Dedifferentiated amniotic fluid mesenchymal stem cell (primary cell): ENCODE measurements at regions not wholly inside any gene's neighbourhood (a gene's known extent, or its start where the extent isn't known, plus 50 kb on each side); places are given as distances from the start of the nearest gene placed in this dataset.
"Not testable (repeated sequence)": the region's sequence is repeated elsewhere in the genome, so short reads cannot be mapped to it uniquely, and the experiment has no call there.

Source experiments
- DNase-seq: peaks from one replicate; pipeline ENCODE4 v3.0.0-alpha.2; 2016; ENCODE audit errors: extremely low spot score

DNA sequence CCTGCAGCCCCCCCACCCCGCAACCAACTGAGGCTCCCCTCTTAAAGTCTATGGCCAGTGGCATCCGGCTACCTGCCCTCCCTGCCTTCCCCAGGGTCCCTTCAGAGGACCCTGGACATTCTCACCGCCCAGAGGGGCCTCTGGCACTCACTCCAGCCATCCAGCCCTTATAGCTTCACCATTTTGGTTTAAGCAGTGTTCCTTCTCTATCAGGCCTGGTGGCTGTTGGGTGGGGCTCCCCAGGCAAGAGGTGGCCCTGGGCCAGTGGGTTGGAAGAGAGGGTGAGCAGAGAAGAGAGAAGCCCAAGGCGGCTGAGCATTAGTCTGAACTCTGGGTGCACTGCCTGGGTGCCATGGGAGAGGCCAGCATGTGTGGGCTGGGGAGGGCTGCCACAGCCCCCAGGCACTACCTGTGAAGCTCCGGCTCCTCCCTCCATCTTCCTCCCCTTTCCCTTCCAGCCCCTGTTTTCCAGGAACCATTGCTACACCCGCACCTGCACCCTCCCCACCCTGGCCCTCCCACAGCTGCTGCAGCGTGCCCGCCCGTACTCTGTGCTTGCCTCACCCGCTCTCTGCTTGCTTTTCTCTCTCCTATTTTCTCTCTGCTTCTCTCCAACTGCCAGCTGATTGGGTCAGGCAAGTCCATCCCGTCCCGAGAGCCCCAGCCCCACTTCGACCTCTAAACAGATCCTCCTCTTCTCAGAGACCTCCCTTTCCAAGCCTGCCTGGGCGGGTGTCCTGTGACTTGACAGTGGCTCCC lies 168.2 kb downstream of the TBC1D2B start:
- DNase-seq = no peak

DNA sequence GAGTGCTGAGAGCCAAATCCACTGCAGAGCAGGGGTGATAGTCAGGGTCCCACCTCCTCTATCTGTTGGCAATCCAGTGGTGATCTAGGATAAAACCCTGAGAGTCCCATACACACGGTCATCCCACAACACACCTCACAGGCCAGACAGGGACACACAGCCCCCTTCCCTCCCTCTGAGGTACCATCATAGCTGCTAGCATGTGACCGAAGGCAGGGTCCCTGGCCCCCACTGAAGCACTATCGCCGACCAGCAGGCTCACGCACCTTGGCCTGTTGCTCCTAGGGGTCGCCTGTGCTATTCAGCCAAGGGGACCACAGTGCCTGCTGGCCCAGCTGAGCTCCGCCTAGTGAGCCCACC lies 168.8 kb downstream of the TBC1D2B start:
- DNase-seq = not testable (repeated sequence)

GRCh38 chr15:77907824-77908751 lies 169.4 kb downstream of the TBC1D2B start:
- DNase-seq = no peak

DNA sequence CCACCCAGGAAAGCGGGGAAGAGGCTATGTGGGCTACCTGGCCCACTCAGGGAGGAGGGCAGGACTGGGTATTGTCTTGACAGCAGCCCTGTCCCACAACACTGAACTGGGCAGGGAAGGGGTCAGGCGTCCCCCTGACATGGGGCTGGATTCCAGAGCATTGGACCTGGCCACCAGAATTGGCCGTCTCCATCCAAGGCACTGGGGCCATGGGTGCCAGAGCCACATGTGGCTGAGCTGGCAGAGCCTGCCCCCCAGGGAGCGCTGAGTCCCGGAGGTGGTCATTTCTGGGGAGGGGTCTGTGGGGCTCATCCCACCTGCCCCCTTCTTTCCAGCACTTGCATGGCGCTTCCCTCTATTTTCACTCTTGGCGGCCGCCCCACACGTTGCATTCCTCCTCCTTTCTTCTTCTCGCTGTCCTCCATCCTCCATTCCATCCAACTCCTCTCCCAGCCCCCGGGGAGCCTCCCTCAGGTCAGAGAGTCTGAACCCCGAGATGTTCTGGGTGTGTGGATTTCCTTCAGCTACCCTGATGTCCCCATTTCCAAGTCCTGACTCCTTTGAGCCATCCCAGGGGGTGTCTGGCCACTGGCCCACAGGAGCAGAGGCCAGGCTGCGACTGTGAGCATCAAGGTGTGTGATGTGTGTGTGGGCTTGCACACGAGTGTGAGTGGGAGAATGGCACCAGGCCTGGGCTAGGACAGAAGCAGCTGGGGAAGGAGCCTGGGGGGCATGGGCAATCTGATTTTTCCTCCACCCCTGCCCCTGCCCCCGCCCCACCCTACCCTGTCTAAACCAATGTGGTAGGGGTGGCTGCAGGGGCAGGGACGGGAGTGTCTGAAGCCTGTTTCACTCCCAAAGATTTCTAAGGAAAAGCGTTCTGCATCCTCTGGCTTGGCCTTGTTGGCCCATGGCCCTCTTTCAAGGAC lies 171.2 kb downstream of the TBC1D2B start:
- not testable (repeated sequence) for DNase-seq

GRCh38 chr15:77905301-77905920 lies 172.1 kb downstream of the TBC1D2B start:
- no peak for DNase-seq

GRCh38 chr15:77904901-77905300 lies 172.6 kb downstream of the TBC1D2B start:
- DNase-seq = no peak

- DNase-seq = no peak
Observed at GRCh38 chr15:77904436-77904821, 173.1 kb downstream of the TBC1D2B start.

DNA sequence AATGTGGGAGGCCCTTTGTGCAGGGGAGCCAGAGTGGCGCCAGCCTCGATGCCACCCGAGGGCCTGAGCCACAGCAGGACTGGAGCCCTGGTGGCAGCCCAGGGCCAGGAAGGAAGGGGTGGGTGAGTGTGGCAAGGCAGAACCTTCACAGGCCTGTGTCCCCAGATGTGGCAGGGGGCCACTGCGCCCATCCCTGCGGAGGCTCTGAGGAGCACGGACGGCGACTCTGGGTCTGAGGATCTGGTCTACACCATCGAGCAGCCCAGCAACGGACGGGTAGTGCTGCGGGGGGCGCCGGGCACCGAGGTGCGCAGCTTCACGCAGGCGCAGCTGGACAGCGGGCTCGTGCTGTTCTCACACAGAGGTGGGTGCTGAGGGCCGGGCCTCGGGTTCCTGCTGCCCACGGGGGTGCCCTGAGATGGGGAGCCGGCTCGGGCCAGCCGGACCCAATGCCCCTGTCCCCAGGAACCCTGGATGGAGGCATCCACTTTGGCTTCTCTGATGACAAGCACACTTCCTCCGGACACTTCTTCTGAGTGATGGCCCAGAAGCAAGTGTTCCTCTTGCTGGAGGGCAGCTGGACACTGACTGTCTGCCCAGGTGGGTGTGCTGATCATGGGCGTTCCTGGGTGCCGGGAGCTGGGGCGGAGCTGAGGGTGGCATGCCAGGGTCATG lies 173.6 kb downstream of the TBC1D2B start:
- DNase-seq = not testable (repeated sequence)

DNA sequence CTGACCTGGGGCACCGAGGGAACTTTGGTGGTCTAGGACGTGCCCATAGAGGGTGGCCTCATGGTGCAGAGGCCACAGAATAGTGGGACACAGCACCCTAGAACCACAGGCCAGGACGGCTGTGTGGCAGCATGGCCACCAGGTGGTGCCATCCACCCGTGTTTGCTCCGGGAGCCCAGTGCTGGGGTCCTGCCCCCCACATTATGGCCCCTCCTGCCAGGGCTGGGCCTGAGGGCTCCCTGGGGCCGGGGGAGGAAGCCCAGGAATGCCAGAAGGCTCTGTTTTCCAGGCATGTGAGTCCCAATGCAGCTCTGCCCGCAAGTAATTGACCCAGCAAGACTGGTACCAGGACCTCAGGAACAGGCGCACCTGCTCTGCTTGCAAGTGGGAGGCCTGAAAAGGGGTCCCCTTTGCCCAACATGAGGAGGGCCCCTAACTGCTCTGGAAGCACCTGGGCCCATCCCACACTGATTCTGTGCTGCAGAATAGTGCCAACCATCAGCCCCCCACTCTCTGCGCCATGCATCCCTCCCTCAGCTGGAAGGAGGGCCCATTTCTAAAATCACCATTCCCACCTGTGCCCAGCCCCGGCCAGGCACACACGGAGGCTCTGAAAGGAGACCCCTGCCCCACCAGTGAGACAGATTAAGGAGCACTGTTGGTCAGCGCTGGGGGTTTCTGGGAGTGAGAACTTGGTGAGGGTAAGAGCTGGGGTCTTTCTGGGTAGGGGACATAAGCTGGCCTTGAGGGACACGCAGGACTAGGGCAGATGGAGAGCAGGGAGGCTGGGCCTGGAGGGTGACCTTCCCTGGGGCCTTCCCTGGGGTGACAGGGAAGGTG lies 174.4 kb downstream of the TBC1D2B start:
- DNase-seq = not testable (repeated sequence)

DNA sequence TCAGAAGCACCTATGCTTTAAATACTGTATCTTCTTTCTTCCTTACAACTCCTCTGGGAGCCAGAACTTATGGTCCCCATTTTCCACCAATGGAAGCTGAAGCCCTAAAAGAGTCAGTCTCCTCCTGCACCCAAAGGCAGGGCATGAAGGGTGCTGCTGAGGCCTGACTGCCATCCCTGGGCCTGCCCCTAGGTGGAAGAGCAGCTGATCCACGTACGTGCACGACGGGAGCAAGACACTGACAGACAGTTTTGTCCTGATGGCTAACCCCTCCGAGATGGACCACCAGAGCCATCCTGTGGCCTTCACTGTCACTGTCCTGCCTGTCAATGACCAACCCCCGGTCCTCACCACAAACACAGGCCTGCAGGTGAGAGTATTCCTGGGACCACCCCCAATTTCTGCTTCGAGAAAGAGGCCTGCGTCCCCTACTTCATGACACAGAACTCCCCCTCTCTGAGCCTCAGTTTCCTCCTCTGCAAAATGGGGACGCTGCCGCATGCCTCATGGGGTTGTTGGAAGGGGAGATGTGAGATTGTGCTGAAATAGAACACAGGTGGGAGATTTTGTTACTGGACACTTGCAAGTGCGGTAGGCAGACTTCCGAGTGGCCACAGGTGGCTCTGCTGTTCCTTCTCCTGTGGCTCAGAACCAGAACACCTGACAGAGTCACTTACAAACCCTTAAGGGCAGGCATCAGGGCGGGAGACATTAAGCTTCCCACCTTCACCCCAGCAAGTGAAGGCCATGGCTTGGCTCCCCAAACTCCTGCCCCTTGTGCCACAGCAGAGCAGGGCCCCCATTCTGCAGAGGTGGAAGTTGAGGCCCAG lies 175.4 kb downstream of the TBC1D2B start:
- DNase-seq = no peak

DNA sequence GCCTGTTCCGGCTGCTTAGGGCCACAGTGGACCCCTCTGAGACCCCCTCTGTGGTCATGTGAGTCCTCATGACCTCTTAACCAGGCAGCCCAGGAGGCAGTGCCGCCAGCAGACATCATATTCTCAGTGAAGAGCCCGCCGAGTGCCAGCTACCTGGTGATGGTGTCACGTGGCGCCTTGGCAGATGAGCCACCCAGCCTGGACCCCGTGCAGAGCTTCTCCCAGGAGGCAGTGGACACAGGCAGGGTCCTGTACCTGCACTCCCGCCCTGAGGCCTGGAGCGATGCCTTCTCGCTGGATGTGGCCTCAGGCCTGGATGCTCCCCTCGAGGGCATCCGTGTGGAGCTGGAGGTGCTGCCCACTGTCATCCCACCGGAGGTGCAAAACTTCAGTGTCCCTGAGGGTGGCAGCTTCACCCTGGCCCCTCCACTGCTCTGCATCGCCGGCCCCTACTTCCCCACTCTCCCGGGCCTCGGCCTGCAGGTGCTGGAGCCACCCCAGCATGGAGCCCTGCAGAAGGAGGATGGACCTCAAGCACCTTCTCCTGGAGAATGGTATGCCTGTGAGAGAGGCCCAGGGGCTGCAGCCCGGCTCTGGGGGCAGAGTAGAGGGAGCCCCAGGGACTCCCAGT lies 176.1 kb downstream of the TBC1D2B start:
- no peak for DNase-seq

GRCh38 chr15:77900331-77900963 lies 177.1 kb downstream of the TBC1D2B start:
- DNase-seq = not testable (repeated sequence)

DNA sequence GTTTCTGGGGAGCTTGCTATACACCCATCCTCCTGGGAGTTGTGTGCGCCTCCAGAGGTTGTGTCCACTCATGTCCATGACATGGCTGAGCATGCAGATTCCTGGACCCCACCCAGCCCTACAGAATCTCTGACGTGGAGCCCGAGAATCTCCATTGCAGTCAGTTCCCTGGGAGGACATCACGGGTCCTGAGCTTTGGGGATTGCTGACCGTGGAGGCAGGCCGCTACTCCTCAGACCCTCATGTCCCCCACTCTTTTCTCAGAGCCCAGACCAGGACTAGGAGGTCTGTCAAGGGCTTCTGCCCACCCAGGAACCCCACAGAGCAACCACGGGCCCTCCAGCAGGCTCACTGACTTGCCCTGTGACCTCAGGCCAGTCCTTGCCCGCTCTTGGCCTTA lies 177.7 kb downstream of the TBC1D2B start:
- DNase-seq = not testable (repeated sequence)

- DNase-seq = no peak
Observed at GRCh38 chr15:77898811-77899730, 178.4 kb downstream of the TBC1D2B start.

GRCh38 chr15:77897896-77898406 lies 179.6 kb downstream of the TBC1D2B start:
- DNase-seq = no peak

DNA sequence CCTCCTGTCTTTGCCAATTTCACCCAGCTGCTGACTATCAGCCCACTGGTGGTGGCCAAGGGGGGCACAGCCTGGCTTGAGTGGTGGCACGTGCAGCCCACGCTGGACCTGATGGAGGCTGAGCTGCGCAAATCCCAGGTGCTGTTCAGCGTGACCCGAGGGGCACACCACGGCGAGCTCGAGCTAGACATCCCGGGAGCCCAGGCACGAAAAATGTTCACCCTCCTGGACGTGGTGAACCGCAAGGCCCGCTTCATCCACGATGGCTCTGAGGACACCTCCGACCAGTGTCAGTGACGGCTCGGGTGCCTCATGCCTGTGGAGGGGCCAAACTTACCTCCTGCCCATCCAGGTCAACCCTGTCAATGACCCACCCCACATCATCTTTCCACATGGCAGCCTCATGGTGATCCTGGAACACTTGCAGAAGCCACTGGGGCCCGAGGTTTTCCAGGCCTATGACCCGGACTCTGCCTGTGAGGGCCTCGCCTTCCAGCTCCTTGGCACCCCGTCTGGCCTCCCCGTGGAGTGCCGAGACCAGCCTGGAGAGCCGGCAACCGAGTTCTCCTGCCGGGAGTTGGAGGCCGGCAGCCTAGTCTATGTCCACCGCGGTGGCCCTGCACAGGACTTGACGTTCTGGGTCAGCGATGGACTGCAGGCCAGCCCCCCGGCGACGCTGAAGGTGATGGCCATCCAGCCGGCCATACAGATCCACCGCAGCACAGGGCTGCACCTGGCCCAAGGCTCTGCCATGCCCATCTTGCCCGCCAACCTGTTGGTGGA lies 180.2 kb downstream of the TBC1D2B start:
- not testable (repeated sequence) for DNase-seq
